Fibroblast of the aortic adventitia (primary cell): ENCODE measurements at regions not wholly inside any gene's neighbourhood (a gene's known extent, or its start where the extent isn't known, plus 50 kb on each side); places are given as distances from the start of the nearest gene placed in this dataset.
"Not testable (repeated sequence)": the region's sequence is repeated elsewhere in the genome, so short reads cannot be mapped to it uniquely, and the experiment has no call there.

Experiments
- DNase-seq: peaks from one replicate; pipeline ENCODE4 v3.0.0-alpha.2; 2010; ENCODE audit warnings: low read depth
- H3K4me3 ChIP-seq: 2 replicates; pipeline ENCODE4 v1.5.1; 2011; ENCODE audit warnings: low read depth, mild to moderate bottlenecking, control low read depth, low read length, moderate library complexity
- CTCF ChIP-seq: IDR thresholded peaks from 2 replicates; pipeline ENCODE4 v1.5.1; 2011; ENCODE audit warnings: mild to moderate bottlenecking, low read length, control low read depth, inconsistent platforms; ENCODE audit not compliant: insufficient read depth

- H3K4me3 ChIP-seq, DNase-seq: not testable (repeated sequence)
Observed at GRCh38 chr1:176396604-176397395, 66.2 kb upstream of the PAPPA2 start.

GRCh38 chr1:176391621-176392020 lies 71.4 kb upstream of the PAPPA2 start:
- H3K4me3 ChIP-seq, result no peak overlapping the region
- no peak for DNase-seq

GRCh38 chr1:176384841-176385240 lies 78.1 kb upstream of the PAPPA2 start:
- no peak overlapping the region for H3K4me3 ChIP-seq
- no peak for TF ChIP-seq CTCF
- DNase-seq, result no peak

More at GRCh38 chr1:176391621-176392020, 71.4 kb upstream of the PAPPA2 start:
- TF ChIP-seq CTCF, result no peak

- H3K4me3 ChIP-seq, result no peak overlapping the region
- DNase-seq, result no peak
- TF ChIP-seq CTCF, result no peak
Observed at GRCh38 chr1:176382163-176382562, 80.8 kb upstream of the PAPPA2 start.

- no peak overlapping the region for H3K4me3 ChIP-seq
- no peak for DNase-seq
- no peak for TF ChIP-seq CTCF
Observed at GRCh38 chr1:176379626-176380339, 83.2 kb upstream of the PAPPA2 start.

- DNase-seq, result peak; percentile 83
- peak; percentile 93 for TF ChIP-seq CTCF
- no peak overlapping the region for H3K4me3 ChIP-seq
Observed at GRCh38 chr1:176374967-176375569, 87.9 kb upstream of the PAPPA2 start.

- TF ChIP-seq CTCF, result no peak
- H3K4me3 ChIP-seq, result no peak overlapping the region
- DNase-seq, result no peak
Observed at GRCh38 chr1:176364236-176364905, 98.6 kb upstream of the PAPPA2 start.

- not testable (repeated sequence) for DNase-seq, H3K4me3 ChIP-seq
Observed at GRCh38 chr1:176349135-176349715, 113.8 kb upstream of the PAPPA2 start.
